ENCODE measurements at regions not wholly inside any gene's neighbourhood (a gene's known extent, or its start where the extent isn't known, plus 50 kb on each side); places are given as distances from the start of the nearest gene placed in this dataset.
"Not testable (repeated sequence)": the region's sequence is repeated elsewhere in the genome, so short reads cannot be mapped to it uniquely, and the experiment has no call there.

- no peaks in the 10 kb centered on the region for H3K27me3 Mint-ChIP-seq
Measured at GRCh38 chr19:28154077-28154476, 1058.9 kb downstream of the UQCRFS1 start.

GRCh38 chr19:28153123-28153522, 1059.8 kb downstream of the UQCRFS1 start:
- H3K4me3 Mint-ChIP-seq = no peak overlapping the region
- ATAC-seq (ENCODE audit: low read depth) = no peak
- no peak for DNase-seq (ENCODE audit: low spot score in 2 of 2)
- no peaks in the 10 kb centered on the region for H3K36me3 Mint-ChIP-seq
- H3K4me1 Mint-ChIP-seq = no peaks in the 10 kb centered on the region
- no peak overlapping the region for H3K27ac Mint-ChIP-seq
- H3K9me3 Mint-ChIP-seq = peaks cover 9% of the 10 kb centered on the region
- H3K27me3 Mint-ChIP-seq = no peaks in the 10 kb centered on the region

More at GRCh38 chr19:28154077-28154476, 1058.9 kb downstream of the UQCRFS1 start:
- H3K4me3 Mint-ChIP-seq = no peak overlapping the region
- H3K9me3 Mint-ChIP-seq = peaks cover 8% of the 10 kb centered on the region
- no peaks in the 10 kb centered on the region for H3K4me1 Mint-ChIP-seq
- ATAC-seq (ENCODE audit: low read depth) (no peak), DNase-seq (ENCODE audit: low spot score in 2 of 2) (no peak)
- no peak overlapping the region for H3K27ac Mint-ChIP-seq
- no peaks in the 10 kb centered on the region for H3K36me3 Mint-ChIP-seq

GRCh38 chr19:28152195-28152594, 1060.8 kb downstream of the UQCRFS1 start:
- DNase-seq (ENCODE audit: low spot score in 2 of 2) = no peak
- no peak overlapping the region for H3K27ac Mint-ChIP-seq
- H3K27me3 Mint-ChIP-seq = no peaks in the 10 kb centered on the region
- peaks cover 8% of the 10 kb centered on the region for H3K9me3 Mint-ChIP-seq
- no peaks in the 10 kb centered on the region for H3K36me3 Mint-ChIP-seq
- no peak overlapping the region for H3K4me3 Mint-ChIP-seq
- H3K4me1 Mint-ChIP-seq = no peaks in the 10 kb centered on the region
- ATAC-seq (ENCODE audit: low read depth) = no peak

- ATAC-seq (ENCODE audit: low read depth) = no peak
Measured at GRCh38 chr19:28150129-28150528, 1062.8 kb downstream of the UQCRFS1 start.

GRCh38 chr19:28148554-28148953, 1064.4 kb downstream of the UQCRFS1 start:
- H3K27ac Mint-ChIP-seq = no peak overlapping the region
- no peaks in the 10 kb centered on the region for H3K27me3 Mint-ChIP-seq
- no peaks in the 10 kb centered on the region for H3K4me1 Mint-ChIP-seq
- no peak for ATAC-seq (ENCODE audit: low read depth)
- H3K4me3 Mint-ChIP-seq = no peak overlapping the region
- peaks cover 8% of the 10 kb centered on the region for H3K9me3 Mint-ChIP-seq
- H3K36me3 Mint-ChIP-seq = no peaks in the 10 kb centered on the region
- no peak for DNase-seq (ENCODE audit: low spot score in 2 of 2)

More at GRCh38 chr19:28150129-28150528, 1062.8 kb downstream of the UQCRFS1 start:
- Mint-ChIP-seq H3K27me3 (no peaks in the 10 kb centered on the region), H3K9me3 (peaks cover 6% of the 10 kb centered on the region), H3K4me1 (no peaks in the 10 kb centered on the region), H3K36me3 (no peaks in the 10 kb centered on the region), H3K27ac (no peak overlapping the region), H3K4me3 (no peak overlapping the region)
- no peak for DNase-seq (ENCODE audit: low spot score in 2 of 2)

GRCh38 chr19:28142258-28142657, 1070.7 kb downstream of the UQCRFS1 start:
- no peaks in the 10 kb centered on the region for H3K27me3 Mint-ChIP-seq
- H3K9me3 Mint-ChIP-seq = peaks cover 11% of the 10 kb centered on the region
- DNase-seq (ENCODE audit: low spot score in 2 of 2) (no peak), ATAC-seq (ENCODE audit: low read depth) (no peak)
- H3K36me3 Mint-ChIP-seq = peaks cover 2% of the 10 kb centered on the region
- H3K4me3 Mint-ChIP-seq = no peak overlapping the region
- no peak overlapping the region for H3K27ac Mint-ChIP-seq
- no peaks in the 10 kb centered on the region for H3K4me1 Mint-ChIP-seq

GRCh38 chr19:28140201-28140600, 1072.8 kb downstream of the UQCRFS1 start:
- Mint-ChIP-seq H3K4me3 (no peak overlapping the region), H3K36me3 (peaks cover 2% of the 10 kb centered on the region), H3K27me3 (no peaks in the 10 kb centered on the region), H3K9me3 (peaks cover 13% of the 10 kb centered on the region), H3K27ac (no peak overlapping the region), H3K4me1 (no peaks in the 10 kb centered on the region)
- ATAC-seq (ENCODE audit: low read depth) = no peak
- DNase-seq (ENCODE audit: low spot score in 2 of 2) = no peak

GRCh38 chr19:28137772-28138171, 1075.2 kb downstream of the UQCRFS1 start:
- ATAC-seq (ENCODE audit: low read depth) (no peak), DNase-seq (ENCODE audit: low spot score in 2 of 2) (no peak)
- H3K36me3 Mint-ChIP-seq = peaks cover 2% of the 10 kb centered on the region
- peaks cover 14% of the 10 kb centered on the region for H3K9me3 Mint-ChIP-seq
- H3K4me3 Mint-ChIP-seq = no peak overlapping the region
- no peaks in the 10 kb centered on the region for H3K27me3 Mint-ChIP-seq
- no peak overlapping the region for H3K27ac Mint-ChIP-seq
- no peaks in the 10 kb centered on the region for H3K4me1 Mint-ChIP-seq

- Mint-ChIP-seq H3K4me1 (no peaks in the 10 kb centered on the region), H3K27ac (no peak overlapping the region), H3K9me3 (peaks cover 9% of the 10 kb centered on the region), H3K27me3 (no peaks in the 10 kb centered on the region), H3K36me3 (no peaks in the 10 kb centered on the region), H3K4me3 (no peak overlapping the region)
- no peak for ATAC-seq (ENCODE audit: low read depth)
- no peak for DNase-seq (ENCODE audit: low spot score in 2 of 2)
Measured at GRCh38 chr19:28136796-28137195, 1076.2 kb downstream of the UQCRFS1 start.

GRCh38 chr19:28135825-28136224, 1077.1 kb downstream of the UQCRFS1 start:
- DNase-seq (ENCODE audit: low spot score in 2 of 2) = no peak
- H3K27me3 Mint-ChIP-seq = no peaks in the 10 kb centered on the region

GRCh38 chr19:28134311-28134710, 1078.6 kb downstream of the UQCRFS1 start:
- peaks cover 5% of the 10 kb centered on the region for H3K9me3 Mint-ChIP-seq
- H3K27ac Mint-ChIP-seq = no peak overlapping the region
- H3K27me3 Mint-ChIP-seq = no peaks in the 10 kb centered on the region
- DNase-seq (ENCODE audit: low spot score in 2 of 2) (no peak), ATAC-seq (ENCODE audit: low read depth) (no peak)
- H3K4me3 Mint-ChIP-seq = no peak overlapping the region
- no peaks in the 10 kb centered on the region for H3K4me1 Mint-ChIP-seq
- no peaks in the 10 kb centered on the region for H3K36me3 Mint-ChIP-seq

More at GRCh38 chr19:28135825-28136224, 1077.1 kb downstream of the UQCRFS1 start:
- no peak overlapping the region for H3K4me3 Mint-ChIP-seq
- no peak overlapping the region for H3K27ac Mint-ChIP-seq
- H3K9me3 Mint-ChIP-seq = peaks cover 7% of the 10 kb centered on the region
- H3K4me1 Mint-ChIP-seq = no peaks in the 10 kb centered on the region
- H3K36me3 Mint-ChIP-seq = no peaks in the 10 kb centered on the region
- no peak for ATAC-seq (ENCODE audit: low read depth)

- not testable (repeated sequence) for H3K4me1 Mint-ChIP-seq; H3K4me3 Mint-ChIP-seq; H3K27me3 Mint-ChIP-seq; ATAC-seq (ENCODE audit: low read depth); H3K27ac Mint-ChIP-seq; DNase-seq (ENCODE audit: low spot score in 2 of 2); H3K36me3 Mint-ChIP-seq
- peaks cover 10% of the 10 kb centered on the region for H3K9me3 Mint-ChIP-seq
Measured at GRCh38 chr19:28130881-28131280, 1082.1 kb downstream of the UQCRFS1 start.

- ATAC-seq (ENCODE audit: low read depth) (no peak), DNase-seq (ENCODE audit: low spot score in 2 of 2) (no peak)
- no peaks in the 10 kb centered on the region for H3K36me3 Mint-ChIP-seq
- no peaks in the 10 kb centered on the region for H3K27me3 Mint-ChIP-seq
- H3K4me3 Mint-ChIP-seq = no peak overlapping the region
- no peak overlapping the region for H3K27ac Mint-ChIP-seq
- no peaks in the 10 kb centered on the region for H3K4me1 Mint-ChIP-seq
- H3K9me3 Mint-ChIP-seq = peaks cover 7% of the 10 kb centered on the region
Measured at GRCh38 chr19:28130066-28130511, 1082.9 kb downstream of the UQCRFS1 start.

GRCh38 chr19:28128341-28128740, 1084.6 kb downstream of the UQCRFS1 start:
- H3K36me3 Mint-ChIP-seq = no peaks in the 10 kb centered on the region
- no peaks in the 10 kb centered on the region for H3K27me3 Mint-ChIP-seq
- no peak for DNase-seq (ENCODE audit: low spot score in 2 of 2)
- no peak overlapping the region for H3K4me3 Mint-ChIP-seq
- no peaks in the 10 kb centered on the region for H3K4me1 Mint-ChIP-seq
- no peak overlapping the region for H3K27ac Mint-ChIP-seq
- peaks cover 7% of the 10 kb centered on the region for H3K9me3 Mint-ChIP-seq
- ATAC-seq (ENCODE audit: low read depth) = no peak

- H3K4me3 Mint-ChIP-seq = no peak overlapping the region
- ATAC-seq (ENCODE audit: low read depth) = no peak
- peaks cover 5% of the 10 kb centered on the region for H3K9me3 Mint-ChIP-seq
- H3K36me3 Mint-ChIP-seq = no peaks in the 10 kb centered on the region
- no peaks in the 10 kb centered on the region for H3K27me3 Mint-ChIP-seq
- no peaks in the 10 kb centered on the region for H3K4me1 Mint-ChIP-seq
- no peak for DNase-seq (ENCODE audit: low spot score in 2 of 2)
- H3K27ac Mint-ChIP-seq = no peak overlapping the region
Measured at GRCh38 chr19:28126135-28126898, 1086.6 kb downstream of the UQCRFS1 start.

Measured in memory B cell (primary cell).